HG02852 (cell line): ENCODE measurements at regions not wholly inside any gene's neighbourhood (a gene's known extent, or its start where the extent isn't known, plus 50 kb on each side); places are given as distances from the start of the nearest gene placed in this dataset.
"Not testable (repeated sequence)": the region's sequence is repeated elsewhere in the genome, so short reads cannot be mapped to it uniquely, and the experiment has no call there.

ENCODE experiments used
- ATAC-seq: cut with Tn5 transposase; IDR thresholded peaks from one replicate; pipeline ENCODE4 v1.9.1; 2021; ENCODE audit warnings: mild to moderate bottlenecking, moderate library complexity; ENCODE audit not compliant: unreplicated experiment

DNA sequence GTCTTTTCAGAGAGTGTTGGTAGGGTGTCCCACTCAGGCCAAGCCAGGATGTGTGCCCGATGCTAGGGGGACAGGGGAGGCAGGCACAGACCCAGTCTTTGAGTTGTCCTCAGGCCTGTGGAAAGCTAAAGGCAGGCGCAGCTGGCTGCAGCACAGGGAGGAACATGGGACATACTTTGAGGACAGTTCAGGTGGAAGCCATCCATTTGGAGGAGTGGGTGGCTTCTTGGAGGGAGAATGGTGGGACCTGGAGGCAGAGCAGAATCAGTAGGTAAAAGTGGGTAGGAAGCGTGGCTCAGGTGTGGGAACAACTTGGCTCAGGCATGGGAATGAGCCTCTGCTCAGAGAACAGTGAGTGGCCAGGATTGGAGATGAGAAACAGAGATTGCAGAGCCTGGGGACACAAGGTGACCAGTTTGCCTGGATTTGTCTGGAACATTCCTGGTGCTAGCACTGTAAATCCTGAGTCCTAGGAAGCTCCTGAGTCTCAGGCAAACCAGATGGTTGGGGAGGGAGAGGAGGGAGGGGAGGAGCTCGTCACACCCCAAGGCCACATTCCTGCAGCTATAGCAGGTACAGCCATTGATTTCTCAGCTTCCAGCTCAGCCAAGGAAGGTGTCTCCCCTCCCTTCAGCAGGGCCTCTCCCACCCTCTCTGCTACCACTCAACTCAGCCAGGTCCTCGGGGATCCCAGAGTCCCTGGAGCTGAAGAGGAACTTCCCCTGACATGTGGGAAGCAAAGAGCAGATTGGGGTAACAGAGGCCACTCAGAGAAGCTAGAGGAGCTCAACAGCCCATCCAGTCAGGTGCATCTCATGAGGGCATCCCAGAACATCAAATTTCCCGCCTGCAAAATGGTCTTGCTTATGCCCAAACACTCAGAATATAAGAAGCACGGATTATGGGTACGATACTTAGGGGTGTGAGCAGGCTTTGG, 65.2 kb upstream of the TINAGL1 start:
- no peak for ATAC-seq

DNA sequence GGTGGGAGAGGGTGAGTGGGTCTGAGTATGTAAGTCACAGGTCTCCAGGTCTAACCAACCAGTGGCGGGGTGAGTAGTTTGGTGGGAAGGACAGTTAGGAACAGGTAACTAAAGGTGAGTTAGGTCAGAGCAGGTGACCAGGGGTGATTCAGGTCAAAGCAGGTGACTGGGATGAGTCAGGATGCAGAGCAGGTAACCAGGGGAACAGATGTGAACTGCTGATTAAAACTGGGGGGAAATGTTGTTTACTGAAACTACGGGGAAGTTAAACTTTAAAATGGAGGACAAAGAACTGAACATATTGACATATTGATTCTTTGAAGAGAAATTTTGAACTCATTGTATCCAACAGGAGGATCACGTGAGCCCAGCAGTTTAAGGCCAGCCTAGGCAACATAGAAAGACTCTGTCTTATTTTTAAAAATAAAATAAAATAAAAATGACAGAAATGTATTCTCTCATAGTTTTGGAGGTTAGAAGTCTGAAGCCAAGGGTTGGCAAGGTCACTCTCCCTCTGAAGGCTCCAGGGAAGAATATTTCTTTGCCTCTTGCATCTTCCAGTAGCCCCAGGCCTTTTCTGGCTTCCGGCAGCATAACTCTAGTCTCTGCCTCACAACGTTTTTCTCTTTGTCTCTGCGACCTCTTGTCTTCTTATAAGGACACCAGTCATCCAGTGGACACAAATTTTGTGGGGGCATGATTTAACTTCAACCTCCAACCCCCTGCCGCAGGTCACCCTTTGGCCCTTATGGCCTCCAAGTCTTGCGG, 64.3 kb upstream of the TINAGL1 start:
- ATAC-seq, result no peak

DNA sequence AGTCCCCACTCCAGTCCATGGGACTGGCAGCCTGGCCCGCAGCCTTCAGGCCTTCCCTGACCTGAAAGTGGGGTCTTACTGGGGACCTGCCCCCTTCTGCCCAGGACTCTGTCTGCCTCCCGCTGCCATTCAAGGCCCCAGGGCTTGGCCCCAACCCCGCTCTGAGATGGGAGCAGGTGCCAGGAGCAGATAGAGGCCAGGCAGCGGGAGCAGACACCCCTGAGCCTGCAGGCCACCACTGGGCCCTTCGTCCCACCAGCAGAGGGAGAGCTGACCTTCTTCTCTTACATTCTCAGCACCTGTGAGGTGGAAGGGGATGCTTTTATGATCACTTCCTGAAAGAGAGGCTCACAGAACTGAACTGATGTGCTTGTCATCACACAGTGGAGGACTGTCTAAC, 62.2 kb upstream of the TINAGL1 start:
- ATAC-seq, result no peak

DNA sequence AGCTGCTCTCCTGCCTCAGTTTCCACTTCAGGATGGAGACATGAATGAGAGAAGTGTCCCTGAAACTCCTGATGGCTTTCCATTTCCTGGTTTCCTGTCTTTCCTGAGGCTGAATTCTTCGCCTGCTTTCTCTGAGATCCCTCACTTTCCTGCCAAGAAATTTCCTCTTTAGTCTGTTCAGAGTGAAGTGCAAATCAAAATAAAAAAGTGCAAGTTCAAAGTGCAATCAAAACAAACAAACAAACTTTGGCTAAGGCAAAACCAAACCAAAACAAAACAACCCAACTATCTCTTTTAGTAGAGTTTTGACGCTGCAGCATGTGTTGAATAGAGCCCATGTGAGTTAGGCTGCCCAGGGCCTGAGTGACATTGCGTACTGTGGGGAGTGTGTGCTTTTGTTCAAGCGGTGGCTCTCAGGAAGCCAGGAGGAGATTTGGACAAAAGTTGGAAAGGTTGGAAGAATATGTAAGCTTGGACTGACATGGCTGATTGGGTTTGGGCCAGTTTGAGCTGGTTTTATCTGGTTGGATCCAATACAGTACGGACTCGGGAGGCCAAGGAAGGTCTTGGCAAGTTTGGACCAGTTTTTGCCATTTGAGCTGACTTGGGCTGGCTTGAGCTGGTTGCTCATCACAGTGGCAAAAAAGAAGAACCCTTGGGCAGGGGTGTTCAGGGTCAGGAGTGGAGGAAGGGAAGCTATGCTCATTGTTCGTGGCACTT, 61.1 kb upstream of the TINAGL1 start:
- no peak for ATAC-seq

DNA sequence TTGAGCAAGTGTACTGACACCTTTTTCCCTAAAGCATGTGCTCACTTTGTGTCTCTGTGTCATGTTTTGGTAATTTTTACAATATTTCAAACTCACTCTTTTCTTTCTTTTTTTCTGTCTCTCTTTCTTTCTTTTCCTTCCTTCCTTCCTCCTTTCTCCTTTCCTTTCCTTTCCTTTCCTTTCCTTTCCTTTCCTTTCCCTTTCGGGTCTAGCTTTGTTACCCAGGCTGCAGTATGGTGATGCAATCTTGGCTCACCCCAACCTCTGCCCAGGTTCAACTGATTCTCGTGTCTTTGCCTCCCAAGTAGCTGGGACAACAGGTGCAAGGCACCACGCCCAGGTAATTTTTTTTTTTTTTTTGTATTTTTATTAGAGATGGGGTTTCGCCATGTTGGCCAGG, 60.4 kb upstream of the TINAGL1 start:
- ATAC-seq, result no peak

DNA sequence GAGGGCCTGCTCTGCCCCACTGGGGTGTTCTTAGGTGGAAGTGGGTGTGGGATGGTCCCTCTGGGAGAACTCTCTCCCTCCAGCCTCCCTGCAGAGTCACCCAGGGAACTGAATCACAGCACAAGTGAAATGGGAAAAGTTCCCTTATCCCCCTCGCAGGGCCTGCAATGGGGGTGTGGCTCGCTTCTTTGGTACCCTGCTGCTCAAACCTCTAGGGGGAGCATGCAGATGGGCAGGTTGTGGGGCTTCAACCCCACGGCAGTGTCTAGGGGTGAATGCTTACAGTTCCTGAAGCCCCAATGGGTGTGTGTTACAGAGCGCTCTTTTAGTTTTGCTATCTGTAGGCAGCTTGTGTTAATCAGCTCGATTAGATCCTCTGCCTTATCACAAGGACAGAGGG, 59.0 kb upstream of the TINAGL1 start:
- ATAC-seq, result no peak

DNA sequence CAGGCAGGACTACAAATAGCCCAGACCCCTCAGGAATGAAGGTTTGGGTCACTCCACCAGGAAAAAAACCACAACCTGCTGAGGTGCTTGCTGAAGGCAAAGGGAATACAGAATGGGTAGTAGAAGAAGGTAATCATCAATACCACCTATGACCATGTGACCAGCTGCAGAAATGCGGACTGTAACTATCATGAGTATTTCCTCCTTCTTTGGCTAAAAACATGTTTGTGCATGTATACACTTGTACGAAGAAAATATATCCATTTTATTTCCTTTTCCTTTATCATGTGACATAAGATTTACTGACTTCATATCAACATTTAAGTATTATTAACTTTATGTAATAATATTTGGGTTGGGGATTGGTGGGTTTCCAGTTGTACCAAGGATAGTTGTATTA, 58.3 kb upstream of the TINAGL1 start:
- not testable (repeated sequence) for ATAC-seq

DNA sequence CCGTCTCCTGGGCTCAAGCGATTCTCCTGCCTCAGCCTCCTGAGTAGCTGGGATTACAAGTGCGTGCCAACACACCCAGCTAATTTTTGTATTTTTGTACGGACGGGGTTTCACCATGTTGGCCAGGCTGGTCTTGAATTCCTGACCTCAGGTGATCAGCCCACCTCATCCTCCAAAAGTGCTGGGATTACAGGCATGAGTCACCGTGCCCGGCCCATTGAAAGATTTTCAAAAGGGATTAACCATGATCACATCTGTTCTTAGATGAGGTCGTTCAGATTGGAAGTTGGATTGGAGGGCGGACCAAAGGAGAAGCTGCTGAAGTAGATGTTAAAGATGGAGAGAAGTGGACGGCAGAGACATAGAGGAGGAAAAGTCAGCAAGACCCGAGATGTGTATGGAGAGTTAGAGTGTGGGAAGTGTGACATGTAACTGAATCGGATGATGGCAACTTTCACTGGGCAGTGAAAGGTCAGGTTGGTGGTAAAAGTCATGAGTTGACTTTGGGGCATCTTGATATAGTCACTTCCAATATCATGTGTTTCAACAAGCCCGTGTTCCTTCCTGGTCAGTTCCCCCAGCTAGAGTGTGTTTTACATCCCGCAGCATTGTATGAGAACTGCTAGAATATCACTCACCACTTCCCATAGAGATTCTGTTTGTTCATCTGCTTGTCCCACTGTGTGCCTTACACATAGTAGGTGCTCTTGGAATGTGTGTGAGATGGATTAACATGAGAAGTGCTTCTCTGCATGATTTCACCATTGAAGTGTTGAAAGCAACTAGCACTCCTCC, 54.4 kb upstream of the TINAGL1 start:
- ATAC-seq, result no peak

DNA sequence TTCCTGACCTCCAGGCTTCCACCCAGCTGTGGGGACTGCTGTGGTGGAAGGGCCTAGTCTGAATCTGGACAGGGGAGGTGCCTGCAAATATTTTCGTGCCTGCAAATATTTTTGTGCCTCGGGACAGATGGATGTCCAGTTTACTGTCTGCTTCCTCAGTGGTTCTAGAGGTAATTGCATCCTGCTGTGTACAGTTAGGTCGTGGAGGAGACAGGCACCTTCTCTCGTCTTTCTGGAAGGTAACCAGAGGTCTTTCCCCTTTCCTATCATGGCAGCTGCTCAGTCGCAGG, 53.8 kb upstream of the TINAGL1 start:
- no peak for ATAC-seq

DNA sequence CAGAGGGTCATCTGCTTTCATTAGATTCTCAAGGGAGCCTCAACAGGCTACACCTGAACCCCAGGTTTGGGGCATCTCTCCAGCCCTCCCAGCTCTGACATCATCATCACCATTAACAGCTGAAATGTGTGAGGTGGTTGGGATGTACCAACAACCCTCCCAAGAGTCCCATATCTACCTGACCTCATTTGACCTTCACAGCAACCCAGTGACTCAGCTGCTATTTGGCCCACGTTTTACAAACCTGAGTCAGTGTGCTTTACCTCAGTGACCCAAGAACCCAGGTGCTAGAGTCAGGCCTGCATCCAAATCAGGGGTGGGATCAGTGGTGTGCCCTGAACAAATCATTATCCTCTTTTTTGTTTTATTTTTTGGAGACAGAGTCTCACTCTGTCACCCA, 53.3 kb upstream of the TINAGL1 start:
- no peak for ATAC-seq

DNA sequence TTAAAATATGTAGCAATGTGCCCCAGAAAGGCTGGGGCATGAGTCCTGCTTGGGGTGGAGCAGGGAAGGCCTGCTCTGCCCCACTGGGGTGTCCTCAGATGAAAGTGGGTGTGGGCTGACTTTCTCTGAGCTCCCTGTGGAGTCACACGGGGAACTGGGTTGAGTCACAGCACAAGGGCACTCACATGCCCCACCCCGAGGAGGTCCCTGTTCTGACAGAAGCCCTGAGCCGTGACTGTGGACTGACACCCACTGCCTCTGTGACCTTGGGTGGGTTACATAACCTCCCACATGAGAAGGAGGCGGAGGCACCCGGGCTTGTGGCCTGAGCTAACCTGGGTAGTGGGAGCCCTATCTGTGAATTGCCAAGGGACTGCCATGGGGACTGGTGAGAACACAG, 52.5 kb upstream of the TINAGL1 start:
- no peak for ATAC-seq

DNA sequence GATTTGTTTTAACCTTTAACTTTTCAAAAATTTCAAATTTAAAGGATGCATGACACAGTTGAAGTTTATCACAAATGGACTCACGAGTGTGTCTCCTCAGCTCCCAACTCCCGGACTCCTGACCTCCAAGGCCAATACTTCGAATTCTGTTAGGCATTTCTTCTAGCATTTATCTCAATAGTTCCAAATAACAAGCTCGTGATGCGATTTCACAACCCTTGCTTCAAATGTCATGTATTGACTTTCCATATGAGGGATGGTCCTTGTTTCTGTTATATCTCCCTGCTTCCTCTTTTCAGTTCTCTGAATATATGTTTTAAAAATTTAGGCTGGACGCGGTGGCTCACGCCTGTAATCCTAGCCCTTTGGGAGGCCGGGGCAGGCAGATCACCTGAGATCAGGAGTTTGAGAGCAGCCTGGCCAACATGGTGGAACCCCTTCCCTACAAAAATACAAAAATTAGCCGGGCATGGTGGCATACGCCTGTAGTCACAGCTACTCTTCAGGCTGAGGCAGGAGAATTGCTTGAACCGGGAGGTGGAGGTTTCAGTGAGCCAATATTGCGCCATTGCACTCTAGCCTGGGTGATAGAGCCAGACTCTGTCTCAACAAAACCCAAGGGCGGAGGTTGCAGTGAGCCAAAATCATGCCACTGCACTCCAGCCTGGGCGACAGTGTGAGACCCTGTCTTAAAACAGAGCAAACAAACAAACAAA, 52.0 kb upstream of the TINAGL1 start:
- no peak for ATAC-seq
